Activated T-cell treated with anti-CD3 and anti-CD28 coated beads for 24 hours (primary cell): ENCODE measurements at regions not wholly inside any gene's neighbourhood (a gene's known extent, or its start where the extent isn't known, plus 50 kb on each side); places are given as distances from the start of the nearest gene placed in this dataset.

ENCODE experiments used
- DNase-seq: peaks from one replicate; pipeline ENCODE4 v3.0.0-alpha.2; 2020; ENCODE audit warnings: low read depth

- no peak for DNase-seq
Measured at GRCh38 chr4:110897784-110898183, 274.9 kb upstream of the PITX2 start.

GRCh38 chr4:110898290-110898689 lies 275.4 kb upstream of the PITX2 start:
- DNase-seq = no peak

GRCh38 chr4:110900213-110900769 lies 277.4 kb upstream of the PITX2 start:
- DNase-seq = no peak

GRCh38 chr4:110902500-110902899 lies 279.6 kb upstream of the PITX2 start:
- DNase-seq = no peak

- no peak for DNase-seq
Measured at GRCh38 chr4:110904435-110905065, 281.7 kb upstream of the PITX2 start.

- no peak for DNase-seq
Measured at GRCh38 chr4:110905367-110905766, 282.5 kb upstream of the PITX2 start.

GRCh38 chr4:110907801-110908313 lies 285.0 kb upstream of the PITX2 start:
- no peak for DNase-seq

GRCh38 chr4:110914791-110915190 lies 291.9 kb upstream of the PITX2 start:
- DNase-seq = no peak

- DNase-seq = no peak
Measured at GRCh38 chr4:110915301-110915700, 292.4 kb upstream of the PITX2 start.

GRCh38 chr4:110916505-110916904 lies 293.6 kb upstream of the PITX2 start:
- DNase-seq = no peak

GRCh38 chr4:110917835-110918234 lies 295.0 kb upstream of the PITX2 start:
- no peak for DNase-seq

- no peak for DNase-seq
Measured at GRCh38 chr4:110920990-110921389, 298.1 kb upstream of the PITX2 start.

- no peak for DNase-seq
Measured at GRCh38 chr4:110924761-110925160, 301.9 kb upstream of the PITX2 start.

GRCh38 chr4:110926841-110927400 lies 304.0 kb upstream of the PITX2 start:
- DNase-seq = no peak

- DNase-seq = no peak
Measured at GRCh38 chr4:110933341-110933740, 310.5 kb upstream of the PITX2 start.

- DNase-seq = no peak
Measured at GRCh38 chr4:110944501-110944900, 321.6 kb upstream of the PITX2 start.

GRCh38 chr4:110945600-110945999 lies 322.7 kb upstream of the PITX2 start:
- DNase-seq = no peak

- DNase-seq = no peak
Measured at GRCh38 chr4:110949542-110949941, 326.7 kb upstream of the PITX2 start.

- no peak for DNase-seq
Measured at GRCh38 chr4:110950731-110951130, 327.9 kb upstream of the PITX2 start.

GRCh38 chr4:110953191-110953590 lies 330.3 kb upstream of the PITX2 start:
- no peak for DNase-seq

GRCh38 chr4:110953898-110954297 lies 331.0 kb upstream of the PITX2 start:
- DNase-seq = no peak

GRCh38 chr4:110955748-110956147 lies 332.9 kb upstream of the PITX2 start:
- DNase-seq = no peak

GRCh38 chr4:110959041-110959643 lies 336.3 kb upstream of the PITX2 start:
- no peak for DNase-seq
